ENCODE measurements at regions not wholly inside any gene's neighbourhood (a gene's known extent, or its start where the extent isn't known, plus 50 kb on each side); places are given as distances from the start of the nearest gene placed in this dataset.

DNA sequence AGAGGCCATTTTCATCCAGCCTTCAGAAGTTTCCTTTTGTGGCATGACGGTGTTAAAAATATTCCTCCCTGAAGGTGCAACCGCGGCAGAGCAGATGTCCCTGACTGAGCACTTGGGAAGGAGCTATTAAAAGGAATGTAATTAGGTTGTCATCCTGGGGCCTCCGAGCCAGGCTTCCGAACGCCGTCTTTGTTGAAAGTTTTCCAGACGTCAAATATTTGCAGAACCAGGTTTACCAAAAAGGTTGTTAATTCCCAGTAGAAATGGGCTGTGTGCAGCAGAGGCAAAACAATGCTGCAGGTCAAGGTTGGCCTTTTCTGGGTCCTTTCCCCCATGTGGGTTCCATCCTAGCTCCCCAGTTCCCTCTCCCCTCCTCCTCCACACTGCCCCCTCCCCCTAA, 88.8 kb upstream of the CALM2 start:
- DNase-seq (ENCODE audit: low read depth in 2 of 2), result no peak

DNA sequence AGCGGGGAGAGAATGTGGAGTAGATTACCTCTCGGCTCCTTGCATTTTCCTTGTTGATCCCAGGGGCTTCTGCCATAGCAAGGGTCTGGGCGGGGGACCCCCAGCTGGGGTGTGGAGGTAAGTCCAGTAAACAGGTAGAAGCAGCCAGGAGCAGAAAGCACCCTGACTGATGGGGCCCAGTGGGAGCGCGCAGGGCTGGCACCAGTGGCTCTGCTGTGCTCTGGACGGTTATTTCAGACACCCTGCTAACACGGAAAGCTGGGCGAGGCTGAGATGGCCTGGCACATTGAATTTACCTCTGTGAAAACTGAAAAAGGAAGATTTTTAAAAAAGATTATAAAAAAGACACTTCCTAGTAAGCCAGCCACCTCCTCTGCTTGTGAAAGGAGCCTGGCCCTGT, 88.4 kb upstream of the CALM2 start:
- DNase-seq (ENCODE audit: low read depth in 2 of 2), result no peak

DNA sequence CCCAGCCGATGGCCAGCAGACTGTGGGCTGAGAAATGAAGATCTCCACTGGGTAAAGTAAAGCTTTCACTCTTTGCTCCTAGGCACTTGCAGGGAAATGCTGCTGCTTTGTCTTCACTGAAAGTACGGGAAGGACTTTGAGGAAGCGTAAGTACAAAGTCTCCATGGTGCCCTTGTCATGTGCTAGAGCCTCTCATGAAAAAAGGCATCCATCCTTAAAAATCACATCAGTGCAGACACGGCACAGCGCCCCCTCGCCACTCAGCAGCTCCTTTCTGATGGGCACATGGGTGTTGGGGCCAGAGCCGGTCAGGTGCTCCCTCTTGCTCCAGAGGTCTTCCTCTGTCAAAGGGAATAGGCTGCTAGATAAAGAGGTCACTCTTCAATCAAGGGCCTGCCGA, 87.8 kb upstream of the CALM2 start:
- DNase-seq (ENCODE audit: low read depth in 2 of 2), result no peak

DNA sequence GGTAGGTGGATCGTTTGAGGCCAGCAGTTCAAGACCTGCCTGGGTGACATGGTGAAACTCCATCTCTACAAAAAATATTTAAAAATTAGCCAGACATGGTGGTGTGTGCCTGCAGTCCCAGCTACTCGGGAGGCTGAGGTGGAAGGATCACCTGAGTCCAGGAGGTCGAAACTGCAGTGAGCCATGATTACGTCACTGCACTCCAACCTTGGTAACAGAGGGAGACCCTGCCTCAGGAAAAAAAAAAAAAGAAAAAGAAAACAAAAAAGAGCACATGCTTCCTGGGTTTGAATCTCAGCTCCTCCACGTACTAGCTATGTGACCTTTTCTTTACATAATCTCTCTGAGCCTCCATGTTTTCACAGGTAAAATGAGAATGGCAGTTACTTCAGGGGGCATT, 86.3 kb upstream of the CALM2 start:
- DNase-seq (ENCODE audit: low read depth in 2 of 2), result no peak

DNA sequence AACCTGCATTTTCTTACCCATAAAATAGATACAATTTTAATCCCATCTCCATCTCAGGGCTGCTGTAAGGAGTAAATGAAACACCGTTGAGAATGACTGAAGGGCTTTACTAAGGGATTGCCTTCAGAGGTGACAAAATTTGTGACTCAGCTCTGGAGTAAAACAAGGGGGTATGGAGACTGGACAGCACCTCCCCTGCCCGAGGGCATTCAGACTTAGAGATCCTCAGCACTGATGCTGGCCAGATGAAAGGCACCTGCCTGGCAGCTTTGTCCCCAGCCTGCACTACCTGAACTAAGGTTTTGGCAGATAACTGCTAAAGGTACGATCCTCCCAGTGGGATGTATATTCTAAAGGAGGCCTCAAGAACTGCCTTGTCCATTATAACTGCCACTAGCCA, 84.7 kb upstream of the CALM2 start:
- no peak for DNase-seq (ENCODE audit: low read depth in 2 of 2)

DNA sequence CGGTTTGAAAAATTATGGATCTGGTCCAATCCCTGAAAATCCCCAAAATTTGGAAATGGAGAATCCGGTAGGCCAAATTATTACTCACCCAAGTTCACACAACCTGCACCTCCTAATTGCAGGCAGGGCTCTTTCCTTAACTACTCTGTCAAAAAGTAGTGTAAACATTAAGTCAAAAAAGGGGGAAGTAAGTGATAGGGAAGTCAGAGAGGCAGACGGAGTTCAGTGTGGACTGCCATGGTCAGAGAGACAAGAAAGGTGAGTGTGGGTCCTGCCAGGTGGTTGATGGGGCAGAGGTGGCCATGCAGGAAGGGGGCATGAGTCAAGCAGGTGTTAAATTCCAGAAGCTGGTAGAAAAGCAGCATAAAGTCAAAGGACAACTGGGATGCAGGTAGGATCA, 83.5 kb upstream of the CALM2 start:
- DNase-seq (ENCODE audit: low read depth in 2 of 2), result no peak

DNA sequence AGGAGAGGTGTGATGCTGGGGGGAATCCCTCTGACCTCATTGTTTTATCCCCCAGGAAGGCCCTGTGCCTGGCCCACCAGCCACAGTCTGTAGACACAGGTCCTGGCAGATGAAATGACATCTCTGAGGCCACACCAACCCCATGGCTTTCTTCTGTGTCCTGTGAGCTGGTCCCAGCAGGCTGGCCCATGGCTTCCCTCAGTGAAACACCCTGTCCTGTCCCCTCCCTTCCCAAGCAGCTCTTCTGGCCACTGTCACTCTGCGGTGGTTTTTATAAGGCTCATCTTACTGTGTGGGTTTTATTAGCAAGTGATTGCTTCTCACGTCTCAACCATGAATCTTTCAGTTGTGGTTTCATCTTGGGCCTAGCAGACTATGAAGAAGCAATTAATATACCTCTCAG, 81.6 kb upstream of the CALM2 start:
- no peak for DNase-seq (ENCODE audit: low read depth in 2 of 2)

DNA sequence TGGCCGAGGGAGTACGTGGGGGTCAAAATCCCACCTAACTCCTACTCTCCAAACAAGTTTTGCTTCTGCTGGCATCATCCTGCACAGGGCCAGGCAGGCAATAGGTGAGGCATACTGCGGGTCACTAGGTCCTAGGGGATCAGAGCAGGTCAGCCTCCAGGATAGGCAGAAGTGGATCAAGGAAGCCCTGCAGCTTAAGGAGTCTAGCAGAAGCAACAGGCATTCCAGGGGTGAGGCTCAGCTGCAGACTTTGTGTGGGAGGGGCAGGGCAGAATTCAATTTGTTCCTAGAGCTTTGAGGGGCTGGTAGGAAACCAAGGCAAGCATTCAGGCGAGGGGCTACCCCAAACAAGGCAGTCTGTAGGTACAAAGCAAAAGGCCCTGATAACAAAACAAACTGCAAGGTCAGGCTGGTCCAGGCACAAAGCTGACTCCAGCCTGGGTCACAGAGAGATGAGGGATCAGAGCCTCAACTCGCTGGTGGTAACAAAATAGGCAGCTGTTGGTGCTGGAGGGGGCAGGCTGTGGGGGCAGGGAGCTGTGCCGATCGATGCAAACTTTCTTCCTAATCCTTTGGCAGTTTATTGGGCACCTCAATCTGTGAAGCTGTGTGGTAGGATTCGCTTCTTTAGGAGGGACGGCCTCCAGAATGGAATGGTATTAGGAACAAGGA, 80.2 kb upstream of the CALM2 start:
- no peak for DNase-seq (ENCODE audit: low read depth in 2 of 2)

DNA sequence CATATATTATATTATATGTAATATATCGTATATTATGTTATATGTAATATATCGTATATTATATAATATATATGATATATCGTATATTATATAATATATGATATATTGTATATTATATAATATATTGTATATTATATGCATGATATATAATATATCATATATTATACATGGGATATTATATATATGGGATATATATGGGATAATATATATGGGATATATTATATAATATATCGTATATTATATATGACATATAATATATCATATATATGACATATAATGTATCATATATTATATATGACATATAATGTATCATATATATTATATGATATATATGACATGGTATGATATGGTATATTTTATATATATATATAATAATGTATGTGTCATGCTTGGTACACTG, 79.5 kb upstream of the CALM2 start:
- DNase-seq (ENCODE audit: low read depth in 2 of 2), result no peak

DNA sequence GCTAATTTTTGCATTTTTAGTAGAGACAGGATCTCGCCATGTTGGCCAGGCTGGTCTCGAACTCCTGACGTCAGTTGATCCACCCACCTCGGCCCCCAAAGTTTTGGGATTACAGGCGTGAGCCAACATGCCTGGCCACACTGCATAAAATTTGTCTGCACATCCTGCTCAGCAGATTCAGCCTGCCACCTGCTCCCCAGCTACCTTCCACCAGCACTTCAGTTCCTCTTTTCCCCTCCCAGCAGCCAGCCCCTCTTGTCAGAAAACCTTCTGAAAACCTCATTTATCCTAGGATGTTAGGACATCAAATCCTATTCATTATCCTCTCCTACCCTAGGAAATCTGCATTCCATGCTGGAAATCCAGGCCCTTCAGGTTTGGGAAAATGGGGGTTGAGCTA, 78.2 kb upstream of the CALM2 start:
- DNase-seq (ENCODE audit: low read depth in 2 of 2), result no peak

DNA sequence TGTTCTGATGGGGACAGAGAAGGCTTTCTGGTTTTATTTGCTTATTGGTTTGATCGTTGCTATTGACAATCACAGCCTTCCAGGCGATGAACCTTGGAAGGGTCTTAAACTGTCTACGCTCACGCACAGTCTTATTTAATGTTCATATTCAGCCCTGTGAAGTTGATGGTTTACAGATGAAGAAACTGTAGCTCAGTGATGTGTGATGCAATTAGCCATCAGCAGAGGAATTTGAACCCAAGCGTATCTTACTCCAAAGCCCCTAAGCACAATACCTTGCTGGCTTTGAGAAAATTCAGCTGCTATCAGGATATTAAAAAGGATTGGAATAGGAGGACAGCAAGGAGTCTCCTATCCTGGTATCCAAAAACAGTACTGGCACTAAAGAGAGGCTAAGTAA, 77.1 kb upstream of the CALM2 start:
- no peak for DNase-seq (ENCODE audit: low read depth in 2 of 2)

DNA sequence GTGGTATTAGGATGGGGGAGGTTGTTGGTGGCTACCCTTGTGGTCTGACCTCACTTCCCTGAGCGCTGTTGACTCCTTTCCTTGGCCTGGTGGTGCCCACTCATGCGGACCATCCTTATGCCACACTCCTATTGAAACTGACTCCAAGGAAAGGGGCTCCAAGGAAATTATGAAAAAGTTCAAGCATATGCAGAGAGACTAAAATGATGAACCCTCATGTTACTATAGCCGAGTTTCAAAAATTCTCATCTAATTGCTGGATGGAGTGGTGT, 75.0 kb upstream of the CALM2 start:
- DNase-seq (ENCODE audit: low read depth in 2 of 2), result no peak

DNA sequence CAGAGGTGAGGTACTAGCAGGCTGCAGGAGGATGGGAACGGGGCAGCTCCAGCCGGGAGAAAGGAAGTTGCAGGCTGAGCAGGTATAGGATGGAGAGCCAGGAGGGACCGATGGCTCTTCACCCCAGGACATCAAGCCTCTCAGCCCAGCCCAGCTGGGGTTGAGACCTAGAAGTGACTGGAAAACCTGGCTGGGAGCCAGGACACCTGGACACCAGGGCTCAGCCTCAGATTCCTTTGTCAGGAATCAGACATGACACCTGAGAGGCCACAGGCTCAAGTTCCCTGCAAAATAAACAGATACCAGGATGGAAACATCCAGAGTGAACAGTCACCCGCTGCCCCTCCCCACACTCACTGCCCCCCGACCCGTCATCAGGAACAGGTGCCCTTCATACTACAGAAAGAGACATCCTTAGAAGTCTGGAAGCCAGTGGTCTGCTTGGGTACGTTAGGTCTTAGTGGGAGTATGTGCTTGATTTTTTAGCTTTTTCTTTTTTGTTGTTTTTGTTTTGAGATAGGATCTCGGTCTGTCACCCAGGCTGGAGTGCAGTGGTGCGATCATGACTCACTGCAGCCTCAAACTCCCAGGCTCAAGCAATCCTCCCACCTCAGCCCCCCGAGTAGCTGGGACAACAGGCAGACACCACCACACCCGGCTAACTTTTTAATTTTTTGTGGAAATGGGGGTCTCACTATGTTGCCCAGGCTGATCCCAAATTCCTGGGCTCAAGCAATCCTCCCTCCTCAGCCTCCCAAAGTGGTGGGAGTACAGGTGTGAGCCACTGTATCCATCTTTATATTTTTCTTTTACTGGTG, 74.5 kb upstream of the CALM2 start:
- no peak for DNase-seq (ENCODE audit: low read depth in 2 of 2)

DNA sequence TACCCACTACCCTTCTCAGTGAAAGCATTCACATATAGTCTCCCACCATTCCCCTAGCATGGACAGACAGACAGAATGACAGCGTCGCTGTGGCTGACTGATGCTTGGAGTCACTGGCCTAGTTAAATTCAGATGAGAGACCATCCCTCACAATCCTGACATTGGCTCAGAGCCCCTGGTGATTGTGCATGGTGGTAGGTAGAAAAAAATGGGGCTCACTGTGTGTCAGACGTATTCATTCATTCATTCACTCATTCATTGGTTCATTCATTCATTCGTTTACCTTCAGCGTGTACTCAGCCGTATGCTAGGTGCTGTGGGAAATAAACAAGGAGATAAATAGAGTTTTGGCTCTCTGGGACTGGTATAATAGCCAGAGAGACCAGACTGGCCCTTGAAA, 73.6 kb upstream of the CALM2 start:
- DNase-seq (ENCODE audit: low read depth in 2 of 2), result no peak

DNA sequence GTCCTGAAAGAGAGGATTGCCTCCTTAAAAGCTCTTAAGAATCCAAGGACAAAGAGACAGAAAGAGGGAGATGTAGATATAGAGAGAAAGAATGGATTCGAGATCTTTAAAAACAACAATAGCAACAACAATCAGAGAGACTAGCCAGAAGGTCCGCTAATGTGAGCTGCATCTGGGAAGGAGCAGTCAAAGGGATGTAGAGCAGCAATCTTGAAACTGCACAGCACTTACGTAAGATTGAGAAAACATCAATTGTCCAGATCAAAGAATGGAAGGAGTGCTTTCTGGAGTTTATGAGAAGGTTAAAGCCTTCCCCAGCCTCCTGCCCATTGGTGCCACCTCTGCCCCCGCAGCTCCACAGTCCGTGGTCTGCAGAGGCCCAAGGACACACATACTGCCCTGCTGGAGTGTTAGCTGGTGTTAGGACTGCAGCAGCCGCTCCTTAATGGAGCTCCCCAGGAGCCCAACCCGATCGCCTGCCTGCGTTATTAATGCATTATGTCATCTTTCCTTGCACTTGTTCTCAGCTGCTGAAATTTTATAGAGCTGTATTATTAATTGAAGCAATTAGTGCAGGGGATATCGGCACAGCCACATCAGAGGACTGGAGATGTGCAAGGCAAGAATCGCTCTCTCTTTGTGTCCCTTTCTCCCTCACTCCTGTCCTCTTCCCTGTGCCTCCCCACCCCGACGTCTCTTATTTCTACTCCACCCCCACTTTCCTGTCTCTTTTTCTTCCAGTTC, 73.0 kb upstream of the CALM2 start:
- DNase-seq (ENCODE audit: low read depth in 2 of 2), result no peak

DNA sequence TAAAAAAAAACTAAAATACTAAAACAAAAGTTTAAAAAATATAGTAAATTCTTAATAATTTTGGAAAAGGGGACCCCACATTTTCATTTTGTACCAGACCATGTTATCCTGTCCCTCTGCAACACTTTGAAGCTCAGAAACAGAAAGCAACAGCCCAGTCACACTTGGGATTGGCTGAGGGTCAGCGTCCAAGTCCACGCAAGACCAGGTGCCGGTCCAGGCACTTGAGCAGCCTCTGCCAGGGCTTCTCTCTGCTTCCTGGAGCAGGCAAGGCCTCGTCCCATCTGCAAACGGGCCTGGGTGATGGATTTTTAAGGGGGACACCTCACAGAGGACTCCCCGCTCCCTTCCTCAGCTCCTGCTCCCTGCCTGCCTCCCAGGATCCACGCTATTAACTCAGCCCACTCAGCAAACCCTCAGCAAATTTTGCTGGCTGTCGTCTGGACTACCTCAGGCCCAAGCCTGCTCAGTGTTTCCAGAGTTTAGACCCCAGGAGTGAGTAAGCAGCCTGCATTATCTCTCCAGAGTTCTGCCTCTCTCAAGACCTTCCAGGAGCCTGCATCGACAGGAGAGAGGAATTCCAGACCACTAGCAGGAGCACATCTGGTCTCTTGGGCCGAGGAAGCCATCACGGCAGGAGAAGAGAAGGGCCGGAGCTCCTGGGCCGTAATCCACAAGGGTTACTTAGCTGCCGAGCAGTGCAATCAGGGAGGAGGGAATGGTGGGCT, 67.4 kb upstream of the CALM2 start:
- no peak for DNase-seq (ENCODE audit: low read depth in 2 of 2)

DNA sequence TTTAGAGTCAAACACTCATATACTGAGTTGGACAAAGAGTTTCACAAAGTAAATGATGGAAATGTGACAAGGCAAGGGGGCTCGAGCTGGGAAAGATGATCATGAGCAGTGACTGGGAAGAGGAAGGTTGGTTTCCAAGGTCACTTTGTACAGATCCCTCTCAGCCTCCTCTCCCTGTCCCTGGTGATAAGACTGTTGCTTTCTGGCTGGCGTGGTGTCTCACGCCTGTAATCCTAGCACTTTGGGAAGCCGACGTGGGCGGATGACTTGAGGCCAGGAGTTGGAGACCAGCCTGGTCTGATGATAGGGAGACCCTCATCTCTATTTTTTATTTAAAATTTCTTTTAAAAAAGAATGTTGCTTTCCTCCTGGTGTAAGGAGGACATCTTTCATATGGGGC, 65.4 kb upstream of the CALM2 start:
- no peak for DNase-seq (ENCODE audit: low read depth in 2 of 2)

DNA sequence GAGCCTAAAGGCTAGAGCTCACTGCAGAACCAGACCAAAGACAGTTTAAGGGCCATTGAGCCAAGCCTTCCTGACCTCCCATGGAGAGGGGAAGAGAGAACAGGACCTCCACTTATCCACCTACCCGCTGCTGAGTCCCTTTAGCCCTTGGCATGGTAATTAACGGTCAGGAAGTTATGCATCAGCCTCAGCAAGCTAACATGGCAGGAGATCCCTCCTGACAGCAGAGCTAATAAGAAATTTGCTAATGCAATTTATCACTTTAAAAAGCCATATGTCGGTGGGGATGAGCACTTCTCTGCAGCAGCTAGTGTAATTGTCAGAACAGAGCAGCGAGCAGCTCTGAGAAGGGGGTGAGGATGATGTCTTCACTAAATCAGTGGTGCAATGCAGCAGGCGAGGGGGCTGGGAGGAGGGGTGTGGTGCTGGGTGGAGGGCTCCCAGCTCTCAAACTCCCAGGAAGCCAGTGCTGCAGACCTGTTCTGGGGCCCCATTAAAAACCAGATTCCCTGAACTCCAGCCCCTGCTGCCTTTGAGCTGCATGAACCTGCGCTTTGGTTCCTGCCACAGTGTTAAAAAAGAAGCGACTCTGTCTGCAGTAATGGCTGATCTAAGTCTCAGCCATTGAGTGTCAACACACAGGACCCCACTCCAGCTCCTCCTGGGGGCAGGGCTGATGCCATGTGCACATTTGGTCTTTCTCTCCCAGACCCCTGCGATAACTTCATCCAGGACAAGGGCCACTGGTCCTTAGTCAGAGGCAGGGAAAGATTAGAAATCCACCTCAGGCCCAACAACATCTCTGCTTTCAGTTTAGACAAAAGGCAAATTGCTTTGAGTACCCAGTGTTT, 63.0 kb upstream of the CALM2 start:
- DNase-seq (ENCODE audit: low read depth in 2 of 2), result no peak

DNA sequence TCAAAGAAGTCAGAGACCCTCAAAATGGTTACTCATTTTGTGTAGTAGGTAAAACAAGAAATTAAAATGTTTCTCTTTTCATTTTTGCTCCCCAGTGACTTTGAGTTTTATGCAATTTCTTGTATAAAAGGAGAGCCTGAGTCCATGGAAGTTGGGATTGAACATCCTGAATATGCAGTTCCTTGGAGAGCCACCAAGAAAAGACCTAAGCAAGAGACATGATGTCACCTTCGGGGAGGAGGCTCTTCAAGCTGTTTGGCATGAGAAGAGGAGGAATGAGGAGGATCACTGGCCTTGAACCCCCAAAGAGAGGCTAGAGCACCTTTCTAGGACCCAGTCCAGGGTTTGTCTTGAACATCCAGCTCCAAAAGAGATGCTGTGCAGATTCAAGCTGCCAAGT, 62.3 kb upstream of the CALM2 start:
- DNase-seq (ENCODE audit: low read depth in 2 of 2), result no peak

DNA sequence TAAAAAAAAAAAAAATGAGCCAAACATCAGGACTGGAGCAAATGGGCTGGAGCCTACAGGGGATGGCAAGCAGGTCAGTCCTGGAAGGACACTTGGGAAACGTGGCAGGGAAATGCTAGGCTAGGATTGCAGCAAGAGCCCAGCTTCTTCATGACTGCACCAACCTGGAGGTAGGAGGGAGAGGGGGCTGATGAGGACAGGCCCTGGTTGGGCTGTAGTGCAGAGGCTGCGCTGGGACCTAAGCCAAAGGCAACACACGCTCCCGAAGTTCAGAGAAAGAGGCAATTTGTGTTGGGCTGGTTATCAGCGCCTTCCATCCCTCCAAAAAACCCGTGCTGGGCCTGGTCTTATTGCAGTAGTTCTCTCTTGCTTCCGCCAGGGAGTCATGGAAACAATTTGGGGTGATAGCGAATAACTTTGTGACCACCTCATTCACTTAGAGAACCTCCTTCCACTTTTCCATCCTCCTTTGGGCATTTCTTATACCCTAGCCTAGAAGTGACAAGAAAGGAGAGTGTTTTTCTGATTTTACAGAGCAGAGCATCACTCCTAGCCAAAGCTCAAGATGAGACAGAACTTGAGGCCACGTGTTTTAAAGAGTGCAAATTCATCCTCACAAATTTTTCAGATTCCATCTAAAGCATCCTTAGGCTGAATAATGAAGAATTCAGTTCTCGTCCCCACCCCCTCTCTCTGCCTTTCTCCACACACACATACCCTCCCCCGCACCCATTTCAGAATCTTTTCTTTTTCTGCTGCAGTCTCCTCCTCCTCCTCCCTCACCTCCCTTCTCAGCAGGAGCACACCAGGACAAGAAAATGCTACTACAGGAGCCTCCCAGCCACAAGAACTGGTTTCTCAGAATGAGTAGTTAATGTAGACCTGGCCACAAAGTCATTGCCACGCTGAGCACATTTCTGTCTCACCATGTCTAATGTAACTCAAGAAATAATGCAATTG, 61.3 kb upstream of the CALM2 start:
- no peak for DNase-seq (ENCODE audit: low read depth in 2 of 2)

Data from stimulated activated CD8-positive, alpha-beta memory T cell treated with anti-CD3 and anti-CD28 coated beads, Interleukin-15, amount 100 ng/mL, for 48 hours (primary cell).